ENCODE measurements at regions not wholly inside any gene's neighbourhood (a gene's known extent, or its start where the extent isn't known, plus 50 kb on each side); places are given as distances from the start of the nearest gene placed in this dataset.

DNA sequence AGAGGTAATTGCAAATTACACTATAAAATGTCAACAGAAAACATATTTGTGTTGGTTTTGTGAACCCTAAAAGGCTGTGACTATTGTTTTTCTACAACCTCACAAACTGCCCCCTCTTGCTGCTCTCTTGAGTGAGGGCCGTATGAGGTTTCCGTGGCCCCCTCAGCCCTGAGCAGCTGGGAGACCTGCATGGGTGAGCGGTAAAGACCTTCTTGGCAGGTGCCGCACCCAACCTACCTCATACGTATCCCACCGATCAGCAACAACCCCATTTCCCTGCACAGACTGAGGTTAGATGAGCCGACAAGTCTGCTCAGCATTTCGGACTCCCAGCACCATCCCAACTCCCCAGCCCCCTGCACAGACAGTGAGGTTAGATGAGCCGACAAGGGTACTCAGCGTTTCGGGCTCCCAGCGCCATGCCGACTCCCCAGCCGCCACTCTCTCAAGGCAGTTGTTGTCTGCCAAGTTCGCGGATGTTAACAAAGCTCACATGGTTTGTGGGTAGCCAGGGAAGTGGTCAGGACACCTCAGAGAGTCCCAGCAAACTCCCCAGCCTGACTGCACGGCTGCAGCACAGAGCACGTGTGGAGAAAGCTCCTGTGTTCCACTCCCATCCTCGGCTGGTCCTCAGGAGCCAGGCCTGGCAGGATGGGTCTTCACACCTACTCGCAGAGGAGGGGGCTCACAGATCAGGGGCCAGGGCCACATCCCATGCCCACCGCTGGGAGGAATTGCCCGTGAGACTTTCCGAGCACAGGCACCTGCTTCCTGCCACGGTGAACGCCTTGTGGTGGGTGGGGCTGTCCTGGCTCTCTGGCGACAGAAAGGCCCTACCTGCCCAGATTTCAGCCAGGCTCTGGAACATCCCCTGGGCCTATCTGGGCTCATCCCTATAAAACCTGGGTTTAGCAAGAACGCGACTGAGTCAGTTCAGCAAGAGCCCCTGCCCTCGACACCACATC lies 502.9 kb downstream of the BRD1 start:
- TF ChIP-seq, protein P1, sequence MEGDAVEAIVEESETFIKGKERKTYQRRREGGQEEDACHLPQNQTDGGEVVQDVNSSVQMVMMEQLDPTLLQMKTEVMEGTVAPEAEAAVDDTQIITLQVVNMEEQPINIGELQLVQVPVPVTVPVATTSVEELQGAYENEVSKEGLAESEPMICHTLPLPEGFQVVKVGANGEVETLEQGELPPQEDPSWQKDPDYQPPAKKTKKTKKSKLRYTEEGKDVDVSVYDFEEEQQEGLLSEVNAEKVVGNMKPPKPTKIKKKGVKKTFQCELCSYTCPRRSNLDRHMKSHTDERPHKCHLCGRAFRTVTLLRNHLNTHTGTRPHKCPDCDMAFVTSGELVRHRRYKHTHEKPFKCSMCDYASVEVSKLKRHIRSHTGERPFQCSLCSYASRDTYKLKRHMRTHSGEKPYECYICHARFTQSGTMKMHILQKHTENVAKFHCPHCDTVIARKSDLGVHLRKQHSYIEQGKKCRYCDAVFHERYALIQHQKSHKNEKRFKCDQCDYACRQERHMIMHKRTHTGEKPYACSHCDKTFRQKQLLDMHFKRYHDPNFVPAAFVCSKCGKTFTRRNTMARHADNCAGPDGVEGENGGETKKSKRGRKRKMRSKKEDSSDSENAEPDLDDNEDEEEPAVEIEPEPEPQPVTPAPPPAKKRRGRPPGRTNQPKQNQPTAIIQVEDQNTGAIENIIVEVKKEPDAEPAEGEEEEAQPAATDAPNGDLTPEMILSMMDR (IDR thresholded peaks at IDR 0.05; ENCODE audit: low read depth, low read length): no peak
- no peak for TF ChIP-seq MYC (IDR thresholded peaks at IDR 0.05; ENCODE audit: low read depth, low read length)
- TF ChIP-seq POLR2A (IDR thresholded peaks at IDR 0.05; ENCODE audit: extremely low read depth, insufficient read length): no peak
- TF ChIP-seq, protein P2, sequence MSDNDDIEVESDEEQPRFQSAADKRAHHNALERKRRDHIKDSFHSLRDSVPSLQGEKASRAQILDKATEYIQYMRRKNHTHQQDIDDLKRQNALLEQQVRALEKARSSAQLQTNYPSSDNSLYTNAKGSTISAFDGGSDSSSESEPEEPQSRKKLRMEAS (IDR thresholded peaks at IDR 0.05; ENCODE audit: low read depth, low read length): no peak

Data from NB4 (cell line).